Smooth muscle cell (in vitro differentiated cells): ENCODE measurements at regions not wholly inside any gene's neighbourhood (a gene's known extent, or its start where the extent isn't known, plus 50 kb on each side); places are given as distances from the start of the nearest gene placed in this dataset.

ENCODE experiments used
- DNase-seq: peaks from one replicate; lab custom pipeline; 2025; ENCODE audit not compliant: unreplicated experiment; lab: John Stamatoyannopoulos, UW
- H2AFZ ChIP-seq: fragments of 200-600 bp; sonication (generic); 2 replicates; pipeline ENCODE4 v1.6.0; 2016; ENCODE audit warnings: antibody characterized with exemption, low read depth, mild to moderate bottlenecking
- H3F3A ChIP-seq: fragments of 200-600 bp; sonication (generic); 2 replicates; pipeline ENCODE4 v1.6.0; 2017; ENCODE audit warnings: antibody characterized with exemption, low read depth
- H3K27ac ChIP-seq: fragments of 200-600 bp; sonication (generic); 2 replicates; pipeline ENCODE4 v1.5.1; 2016; ENCODE audit warnings: low read depth, mild to moderate bottlenecking
- H3K27me3 ChIP-seq: fragments of 200-600 bp; sonication (generic); 2 replicates; pipeline ENCODE4 v1.6.1; 2016; ENCODE audit warnings: low read depth, mild to moderate bottlenecking
- H3K36me3 ChIP-seq: fragments of 200-600 bp; sonication (generic); 2 replicates; pipeline ENCODE4 v1.5.1; 2016; ENCODE audit warnings: low read depth
- H3K4me1 ChIP-seq: fragments of 200-600 bp; sonication (generic); 2 replicates; pipeline ENCODE4 v1.5.1; 2016; ENCODE audit warnings: low read depth
- H3K4me2 ChIP-seq: fragments of 200-600 bp; sonication (generic); 2 replicates; pipeline ENCODE4 v1.6.0; 2016; ENCODE audit warnings: mild to moderate bottlenecking
- H3K4me3 ChIP-seq: fragments of 200-600 bp; sonication (generic); 2 replicates; pipeline ENCODE4 v1.5.1; 2016; ENCODE audit warnings: mild to moderate bottlenecking
- H3K79me2 ChIP-seq: fragments of 200-600 bp; sonication (generic); 2 replicates; pipeline ENCODE4 v1.6.0; 2016; ENCODE audit warnings: low read depth, mild to moderate bottlenecking
- H3K9ac ChIP-seq: fragments of 200-600 bp; sonication (generic); 2 replicates; pipeline ENCODE4 v1.6.0; 2016; ENCODE audit warnings: low read depth
- H3K9me3 ChIP-seq: fragments of 200-600 bp; sonication (generic); replicated peaks from 2 replicates; pipeline ENCODE4 v1.5.1; 2016; ENCODE audit warnings: low read depth
- H4K20me1 ChIP-seq: fragments of 200-600 bp; sonication (generic); 2 replicates; pipeline ENCODE4 v1.6.0; 2016; ENCODE audit warnings: low read depth
- WGBS: methylation state at CpG from one replicate; pipeline ENCODE4 v1.1.7; 2016; ENCODE audit warnings: low lambda C conversion rate; 5-methylcytosine and 5-hydroxymethylcytosine counted together
- TF ChIP-seq, protein P1 (sequence below): fragments of 200-600 bp; sonication (generic); IDR thresholded peaks from 2 replicates; pipeline ENCODE4 v1.5.1; 2017; ENCODE audit warnings: borderline replicate concordance, mild to moderate bottlenecking, antibody characterized with exemption; ENCODE audit not compliant: insufficient read depth, poor library complexity, severe bottlenecking

- H3F3A ChIP-seq, result no peaks in the 10 kb centered on the region
- no peak overlapping the region for H2AFZ ChIP-seq
- no peaks in the 10 kb centered on the region for H3K79me2 ChIP-seq
- no peaks in the 10 kb centered on the region for H3K9me3 ChIP-seq
- no peak overlapping the region for H3K9ac ChIP-seq
- H3K27me3 ChIP-seq, result no peaks in the 10 kb centered on the region
- H4K20me1 ChIP-seq, result no peaks in the 10 kb centered on the region
- no peak for DNase-seq
- no peaks in the 10 kb centered on the region for H3K36me3 ChIP-seq
- H3K4me2 ChIP-seq, result no peak overlapping the region
- no peak overlapping the region for H3K4me3 ChIP-seq
- 95% methylated on average over 10 of the region's 10 CpGs for WGBS
- TF ChIP-seq, protein P1, sequence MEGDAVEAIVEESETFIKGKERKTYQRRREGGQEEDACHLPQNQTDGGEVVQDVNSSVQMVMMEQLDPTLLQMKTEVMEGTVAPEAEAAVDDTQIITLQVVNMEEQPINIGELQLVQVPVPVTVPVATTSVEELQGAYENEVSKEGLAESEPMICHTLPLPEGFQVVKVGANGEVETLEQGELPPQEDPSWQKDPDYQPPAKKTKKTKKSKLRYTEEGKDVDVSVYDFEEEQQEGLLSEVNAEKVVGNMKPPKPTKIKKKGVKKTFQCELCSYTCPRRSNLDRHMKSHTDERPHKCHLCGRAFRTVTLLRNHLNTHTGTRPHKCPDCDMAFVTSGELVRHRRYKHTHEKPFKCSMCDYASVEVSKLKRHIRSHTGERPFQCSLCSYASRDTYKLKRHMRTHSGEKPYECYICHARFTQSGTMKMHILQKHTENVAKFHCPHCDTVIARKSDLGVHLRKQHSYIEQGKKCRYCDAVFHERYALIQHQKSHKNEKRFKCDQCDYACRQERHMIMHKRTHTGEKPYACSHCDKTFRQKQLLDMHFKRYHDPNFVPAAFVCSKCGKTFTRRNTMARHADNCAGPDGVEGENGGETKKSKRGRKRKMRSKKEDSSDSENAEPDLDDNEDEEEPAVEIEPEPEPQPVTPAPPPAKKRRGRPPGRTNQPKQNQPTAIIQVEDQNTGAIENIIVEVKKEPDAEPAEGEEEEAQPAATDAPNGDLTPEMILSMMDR, result no peak
- H3K4me1 ChIP-seq, result peaks cover 11% of the 10 kb centered on the region
- H3K27ac ChIP-seq, result no peak overlapping the region
Measured at GRCh38 chr15:96262549-96263489, 67.7 kb upstream of the NR2F2 start.

DNA sequence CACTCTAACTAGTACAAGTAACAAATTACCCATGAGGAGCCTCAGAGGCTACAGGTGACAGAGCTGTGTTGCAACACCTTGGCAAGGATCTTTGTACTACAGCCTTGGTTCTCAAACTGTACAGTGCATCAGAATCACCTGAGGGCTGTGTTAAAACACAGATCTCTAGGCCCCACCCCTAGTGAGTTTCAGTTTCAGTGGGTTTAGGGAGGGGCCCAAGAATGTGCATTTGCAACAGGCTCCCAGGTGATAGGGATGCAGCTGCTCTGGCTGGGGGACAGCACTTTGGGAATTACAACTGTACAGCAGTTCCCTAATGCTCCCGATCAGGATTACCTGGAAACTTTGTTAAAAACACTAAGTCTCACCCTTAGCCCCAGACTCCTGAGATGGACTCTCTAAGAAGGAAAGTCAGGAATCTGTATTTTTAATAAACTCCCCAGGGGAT, 66.1 kb upstream of the NR2F2 start:
- H3K36me3 ChIP-seq, result no peaks in the 10 kb centered on the region
- no peaks in the 10 kb centered on the region for H3K79me2 ChIP-seq
- H3K27me3 ChIP-seq, result no peaks in the 10 kb centered on the region
- H3K27ac ChIP-seq, result peak overlapping the region; percentile 82
- TF ChIP-seq, protein P1, result no peak
- peaks cover 11% of the 10 kb centered on the region for H3K4me1 ChIP-seq
- WGBS, result 73% methylated on average over 1 of the region's 1 CpG
- H2AFZ ChIP-seq, result no peak overlapping the region
- H4K20me1 ChIP-seq, result no peaks in the 10 kb centered on the region
- H3K4me2 ChIP-seq, result no peak overlapping the region
- H3K9ac ChIP-seq, result peak overlapping the region; percentile 67
- no peak overlapping the region for H3K4me3 ChIP-seq
- no peaks in the 10 kb centered on the region for H3K9me3 ChIP-seq
- no peaks in the 10 kb centered on the region for H3F3A ChIP-seq
- no peak for DNase-seq

DNA sequence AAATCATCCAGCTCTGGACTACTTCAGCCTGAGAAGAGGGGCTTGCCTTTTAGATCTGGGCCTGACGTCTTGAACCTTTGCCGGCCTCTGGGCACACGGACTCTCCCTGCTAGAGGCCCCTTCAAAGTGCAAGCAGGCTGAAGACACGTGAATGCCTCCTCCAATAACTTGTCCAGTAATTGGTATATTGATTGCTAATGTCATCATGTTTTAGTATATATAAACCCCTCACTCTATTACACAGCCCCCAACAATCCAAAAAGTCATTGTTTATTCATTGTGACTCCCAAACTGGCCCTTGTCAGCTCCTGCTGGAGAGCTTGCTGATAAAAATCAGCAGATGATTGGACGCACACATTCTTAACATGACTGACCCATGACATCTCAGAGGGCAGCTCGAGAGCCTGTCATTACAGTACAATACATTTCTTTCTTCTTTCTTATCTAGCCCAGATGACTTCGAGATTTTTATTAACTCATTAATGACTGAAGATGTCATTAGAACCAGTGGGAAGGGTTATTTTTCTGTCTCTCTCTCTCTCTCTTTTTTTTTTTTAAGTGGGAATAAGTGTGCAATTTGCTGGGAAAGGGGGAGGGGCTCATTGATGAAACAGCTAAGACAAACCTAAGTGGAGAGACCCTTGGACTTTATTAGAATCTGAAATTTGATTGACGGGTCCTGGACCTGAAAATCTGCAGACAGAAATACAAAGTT, 65.5 kb upstream of the NR2F2 start:
- Histone ChIP-seq H3K4me2 (peak overlapping the region; percentile 41), H4K20me1 (no peaks in the 10 kb centered on the region), H3K27me3 (no peaks in the 10 kb centered on the region), H3K4me3 (no peak overlapping the region), H2AFZ (no peak overlapping the region), H3K4me1 (peaks cover 11% of the 10 kb centered on the region), H3K79me2 (no peaks in the 10 kb centered on the region), H3K9ac (peak overlapping the region; percentile 67), H3K9me3 (no peaks in the 10 kb centered on the region), H3K36me3 (no peaks in the 10 kb centered on the region), H3K27ac (peak overlapping the region; percentile 82), H3F3A (no peaks in the 10 kb centered on the region)
- 37% methylated on average over 8 of the region's 8 CpGs for WGBS
- TF ChIP-seq, protein P1, result no peak
- no peak for DNase-seq
